Skeletal muscle satellite cell (primary cell): ENCODE measurements at regions not wholly inside any gene's neighbourhood (a gene's known extent, or its start where the extent isn't known, plus 50 kb on each side); places are given as distances from the start of the nearest gene placed in this dataset.

ENCODE experiments used
- H3K27me3 ChIP-seq: 2 replicates; pipeline ENCODE4 v1.7.0; 2013; ENCODE audit warnings: low read length; ENCODE audit not compliant: control insufficient read depth, insufficient read depth
- H3K36me3 ChIP-seq: 2 replicates; pipeline ENCODE4 v1.7.0; 2013; ENCODE audit warnings: mild to moderate bottlenecking, control low read depth, low read length; ENCODE audit not compliant: insufficient read depth
- H3K4me1 ChIP-seq: 2 replicates; pipeline ENCODE4 v1.7.0; 2013; ENCODE audit warnings: low read length; ENCODE audit not compliant: control insufficient read depth, insufficient read depth
- H3K4me2 ChIP-seq: 2 replicates; pipeline ENCODE4 v1.7.0; 2013; ENCODE audit warnings: mild to moderate bottlenecking, low read length
- H3K4me3 ChIP-seq: 2 replicates; pipeline ENCODE4 v1.7.0; 2013; ENCODE audit warnings: low read length
- H3K9ac ChIP-seq: 2 replicates; pipeline ENCODE4 v1.7.0; 2013; ENCODE audit warnings: mild to moderate bottlenecking, low read depth, low read length, moderate library complexity
- H3K9me3 ChIP-seq: replicated peaks from 2 replicates; pipeline ENCODE4 v1.7.0; 2013; ENCODE audit warnings: mild to moderate bottlenecking, control low read depth, low read length

DNA sequence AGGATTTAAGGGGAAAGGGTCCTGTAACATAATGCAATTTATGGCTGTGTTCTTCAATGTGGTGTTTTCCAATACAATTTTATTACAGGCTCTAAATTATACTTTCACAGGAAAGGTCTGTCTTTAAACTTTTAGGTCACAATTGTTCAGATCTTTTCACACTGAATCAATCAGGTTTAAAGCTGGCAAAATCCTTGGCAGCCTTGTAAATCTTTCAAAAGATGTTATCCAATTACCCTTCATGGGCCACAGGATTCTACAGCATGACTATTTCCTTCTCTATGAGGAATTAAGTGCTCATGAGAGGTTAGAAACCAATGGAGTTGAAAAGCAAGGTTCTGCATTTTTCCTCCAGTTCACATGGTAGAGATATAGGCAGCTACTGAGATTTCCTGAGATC is 211.5 kb upstream of the MIR17HG start:
- Histone ChIP-seq H3K36me3 (no peaks in the 10 kb centered on the region), H3K4me3 (no peak overlapping the region), H3K4me1 (no peaks in the 10 kb centered on the region), H3K9me3 (no peaks in the 10 kb centered on the region), H3K27me3 (peaks cover 4% of the 10 kb centered on the region), H3K4me2 (no peak overlapping the region), H3K9ac (no peak overlapping the region)

DNA sequence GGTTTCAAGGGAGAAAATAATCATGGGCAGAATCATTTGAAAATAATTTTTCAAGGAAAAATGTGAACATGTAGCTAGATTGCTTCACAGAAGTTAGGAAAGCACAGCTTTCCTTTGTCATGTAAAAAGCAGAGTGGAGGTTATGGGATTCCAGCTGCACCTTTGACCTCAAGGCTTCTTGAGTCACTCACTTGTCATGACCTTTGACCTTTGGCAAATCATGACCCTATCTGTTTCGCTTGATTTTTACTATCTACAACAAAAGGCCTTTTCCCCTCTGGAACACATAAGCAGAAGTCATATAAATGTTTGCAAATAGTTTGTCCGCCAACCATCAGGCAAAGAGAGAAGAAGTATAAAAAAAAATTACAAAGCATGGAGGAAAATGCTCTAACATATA is 210.7 kb upstream of the MIR17HG start:
- Histone ChIP-seq H3K9ac (no peak overlapping the region), H3K36me3 (no peaks in the 10 kb centered on the region), H3K27me3 (peaks cover 4% of the 10 kb centered on the region), H3K4me2 (no peak overlapping the region), H3K4me3 (no peak overlapping the region), H3K9me3 (no peaks in the 10 kb centered on the region), H3K4me1 (no peaks in the 10 kb centered on the region)

DNA sequence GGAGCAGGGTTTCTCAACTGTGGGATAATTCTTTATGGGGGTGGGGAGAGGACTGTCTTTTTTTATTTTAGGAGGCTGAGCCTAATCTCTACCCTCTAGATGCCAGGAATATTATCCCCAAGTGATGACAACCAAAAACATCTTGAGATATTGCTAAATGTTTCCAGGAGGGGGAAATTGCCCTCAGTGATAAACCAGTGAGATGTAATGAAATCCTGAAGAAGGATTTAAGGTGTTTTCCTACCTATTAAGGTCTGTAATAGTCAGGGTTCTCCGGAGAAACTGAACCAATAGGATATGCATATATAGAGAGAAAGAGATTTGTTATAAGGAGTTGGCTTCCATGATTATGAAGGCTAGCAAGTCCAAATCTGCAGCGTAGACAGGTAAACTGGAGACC is 208.3 kb upstream of the MIR17HG start:
- Histone ChIP-seq H3K4me1 (no peaks in the 10 kb centered on the region), H3K9me3 (no peaks in the 10 kb centered on the region), H3K9ac (no peak overlapping the region), H3K4me3 (no peak overlapping the region), H3K27me3 (peaks cover 4% of the 10 kb centered on the region), H3K36me3 (no peaks in the 10 kb centered on the region), H3K4me2 (no peak overlapping the region)

DNA sequence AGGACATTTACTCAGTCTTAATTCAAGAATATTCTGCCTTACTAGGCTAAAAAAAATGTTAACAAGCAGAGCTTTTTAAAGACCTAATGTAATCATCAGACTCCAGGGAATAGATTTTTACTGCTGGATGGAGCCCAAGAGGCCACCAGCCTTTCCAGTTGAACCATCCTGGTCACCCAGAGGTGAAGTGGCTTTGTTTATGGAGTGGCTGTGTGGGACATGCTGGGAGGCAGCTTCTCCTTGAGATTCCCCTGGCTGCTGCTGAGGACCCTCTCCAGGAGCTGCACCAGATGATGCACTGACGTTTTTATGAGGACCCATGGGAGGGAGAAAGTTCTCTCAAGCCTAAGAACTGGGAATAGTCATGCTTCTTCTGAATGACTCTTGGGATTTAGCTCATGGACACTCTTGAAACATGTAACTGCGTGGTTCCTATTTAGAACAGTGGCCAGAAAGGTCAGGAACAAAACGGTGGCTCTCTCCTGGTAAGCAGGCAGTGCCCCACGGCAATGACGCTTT is 205.9 kb upstream of the MIR17HG start:
- Histone ChIP-seq H3K27me3 (peaks cover 4% of the 10 kb centered on the region), H3K4me1 (no peaks in the 10 kb centered on the region), H3K9me3 (no peaks in the 10 kb centered on the region), H3K9ac (no peak overlapping the region), H3K4me2 (no peak overlapping the region), H3K36me3 (no peaks in the 10 kb centered on the region), H3K4me3 (no peak overlapping the region)

DNA sequence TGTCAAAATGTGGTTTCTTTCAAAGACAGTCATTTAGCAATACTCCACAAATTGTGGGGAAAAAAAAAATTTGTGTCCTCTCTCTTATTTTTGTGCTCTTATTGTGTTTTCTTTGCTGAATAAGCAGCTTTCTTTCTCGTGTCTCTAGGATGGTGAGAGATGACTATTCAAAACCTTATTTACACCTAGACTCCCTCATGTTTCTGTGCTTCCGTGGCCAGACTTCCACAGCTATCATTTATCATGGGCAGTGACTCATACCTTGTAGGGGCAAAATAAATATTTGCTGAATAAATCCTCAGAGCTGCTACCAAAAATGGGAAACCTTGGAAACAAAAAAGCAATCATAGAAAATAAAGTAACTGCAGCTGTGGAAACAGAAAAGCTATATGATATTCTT is 204.9 kb upstream of the MIR17HG start:
- no peaks in the 10 kb centered on the region for H3K9me3 ChIP-seq
- H3K4me1 ChIP-seq = no peaks in the 10 kb centered on the region
- no peak overlapping the region for H3K9ac ChIP-seq
- H3K4me3 ChIP-seq = no peak overlapping the region
- peaks cover 4% of the 10 kb centered on the region for H3K27me3 ChIP-seq
- H3K4me2 ChIP-seq = no peak overlapping the region
- H3K36me3 ChIP-seq = no peaks in the 10 kb centered on the region

DNA sequence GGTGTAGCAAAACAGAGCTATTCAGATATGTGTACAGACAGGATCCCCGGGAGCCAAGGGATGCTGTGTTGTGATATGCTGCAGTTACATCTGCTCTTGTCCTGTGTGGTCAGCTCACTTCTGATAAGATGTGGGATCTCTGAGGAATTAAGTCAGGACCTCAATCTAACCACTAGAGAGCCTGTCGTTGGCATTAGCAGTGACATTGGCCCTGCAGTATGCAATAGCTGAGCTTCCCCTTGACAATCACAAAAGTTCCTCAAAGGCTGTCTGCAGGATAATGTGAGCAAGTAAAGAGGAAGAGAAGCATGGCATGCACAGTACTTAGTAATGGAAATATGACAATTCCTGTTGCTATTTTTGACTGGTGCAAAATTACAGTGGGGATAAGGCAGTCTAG is 203.4 kb upstream of the MIR17HG start:
- Histone ChIP-seq H3K4me1 (no peaks in the 10 kb centered on the region), H3K9me3 (no peaks in the 10 kb centered on the region), H3K4me2 (no peak overlapping the region), H3K9ac (no peak overlapping the region), H3K27me3 (peaks cover 4% of the 10 kb centered on the region), H3K36me3 (no peaks in the 10 kb centered on the region), H3K4me3 (no peak overlapping the region)

DNA sequence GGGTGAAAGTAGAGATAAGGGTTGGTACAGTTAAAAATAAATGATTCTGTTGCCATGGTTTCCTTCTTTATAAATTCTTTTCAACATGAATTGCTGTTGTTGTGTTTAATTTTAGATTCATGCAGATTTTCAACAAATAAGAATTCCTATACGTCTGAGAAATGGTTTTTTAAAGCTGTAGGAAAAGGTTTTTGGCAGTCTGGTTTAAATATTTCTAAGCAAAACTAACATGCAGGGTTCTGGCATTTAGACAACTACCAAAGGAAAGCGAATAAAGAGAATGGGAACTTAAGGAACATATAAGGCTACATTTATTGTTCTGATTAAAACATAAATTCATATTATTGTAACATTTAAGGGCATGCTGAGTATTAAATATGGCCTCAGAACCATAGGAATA is 203.0 kb upstream of the MIR17HG start:
- Histone ChIP-seq H3K4me2 (no peak overlapping the region), H3K4me1 (no peaks in the 10 kb centered on the region), H3K27me3 (peaks cover 3% of the 10 kb centered on the region), H3K9me3 (no peaks in the 10 kb centered on the region), H3K9ac (no peak overlapping the region), H3K36me3 (no peaks in the 10 kb centered on the region), H3K4me3 (no peak overlapping the region)

DNA sequence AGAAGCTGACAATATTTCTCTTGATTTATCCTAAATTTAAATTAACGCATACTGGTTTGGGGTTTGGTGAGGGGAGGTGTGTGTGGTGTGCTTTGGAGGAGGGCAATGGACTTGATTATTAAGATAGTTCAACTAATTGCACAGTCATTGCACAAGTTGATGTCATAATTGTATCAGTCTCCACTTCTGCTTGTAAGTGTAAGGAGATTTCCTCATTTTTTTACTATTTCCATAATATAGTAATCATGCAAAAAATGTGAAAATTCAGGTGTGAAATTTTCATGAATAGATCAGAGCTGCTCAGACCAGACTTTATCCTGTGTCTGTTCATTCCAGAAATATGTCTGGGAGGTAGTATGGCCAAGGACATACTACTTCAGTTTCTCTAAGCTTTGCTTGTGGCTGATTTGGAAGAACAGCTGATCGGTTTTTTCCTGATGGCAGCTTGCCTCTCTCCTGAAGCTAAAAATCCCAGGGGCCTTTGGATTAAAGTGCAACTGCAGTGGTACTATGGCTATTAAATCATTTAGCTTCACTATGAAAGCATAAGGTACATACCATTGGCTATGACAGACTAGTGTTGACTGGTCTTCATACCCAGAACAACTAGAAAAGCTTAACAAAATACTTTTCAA is 201.8 kb upstream of the MIR17HG start:
- Histone ChIP-seq H3K4me2 (no peak overlapping the region), H3K36me3 (no peaks in the 10 kb centered on the region), H3K9ac (no peak overlapping the region), H3K4me1 (no peaks in the 10 kb centered on the region), H3K27me3 (no peaks in the 10 kb centered on the region), H3K4me3 (no peak overlapping the region), H3K9me3 (no peaks in the 10 kb centered on the region)

DNA sequence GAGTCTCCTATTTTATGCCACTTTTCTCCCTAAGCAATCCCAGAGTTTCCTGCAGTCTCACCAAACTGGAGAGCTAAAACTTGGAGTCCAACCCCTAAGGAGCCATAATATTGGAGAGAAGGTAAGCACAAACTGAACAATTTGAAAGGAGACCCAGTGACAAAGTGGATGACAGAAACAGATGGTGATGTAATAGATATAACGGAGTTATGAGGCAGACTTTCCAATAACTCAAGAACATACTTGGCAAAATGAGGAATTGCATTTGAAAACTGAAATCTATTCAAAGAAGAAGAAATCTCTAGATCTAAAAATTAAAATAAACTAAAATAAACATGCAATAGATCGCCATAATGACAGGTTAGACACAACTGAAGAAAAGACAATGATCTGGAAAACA is 200.9 kb upstream of the MIR17HG start:
- Histone ChIP-seq H3K4me2 (no peak overlapping the region), H3K4me3 (no peak overlapping the region), H3K9ac (no peak overlapping the region), H3K36me3 (no peaks in the 10 kb centered on the region), H3K9me3 (no peaks in the 10 kb centered on the region), H3K4me1 (no peaks in the 10 kb centered on the region), H3K27me3 (no peaks in the 10 kb centered on the region)

DNA sequence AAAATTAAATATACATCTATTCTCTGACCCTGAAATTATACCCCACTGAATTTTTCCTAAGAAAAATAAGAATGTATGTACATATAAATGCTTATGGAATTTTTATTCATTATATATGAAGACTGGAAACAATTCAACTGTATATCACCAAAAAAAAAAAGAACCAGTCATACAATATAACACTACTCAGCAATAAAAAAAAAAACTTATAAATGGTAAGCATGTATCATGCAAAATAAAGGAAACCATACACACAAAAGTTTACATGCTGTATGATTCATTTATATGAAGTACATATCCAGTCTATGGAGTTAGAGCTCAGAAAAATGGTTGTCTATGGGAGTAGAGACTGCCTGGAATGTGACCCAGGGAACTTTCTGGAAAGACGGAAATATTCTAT is 199.4 kb upstream of the MIR17HG start:
- Histone ChIP-seq H3K9ac (no peak overlapping the region), H3K4me2 (no peak overlapping the region), H3K36me3 (no peaks in the 10 kb centered on the region), H3K9me3 (no peaks in the 10 kb centered on the region), H3K4me1 (no peaks in the 10 kb centered on the region), H3K4me3 (no peak overlapping the region), H3K27me3 (no peaks in the 10 kb centered on the region)

DNA sequence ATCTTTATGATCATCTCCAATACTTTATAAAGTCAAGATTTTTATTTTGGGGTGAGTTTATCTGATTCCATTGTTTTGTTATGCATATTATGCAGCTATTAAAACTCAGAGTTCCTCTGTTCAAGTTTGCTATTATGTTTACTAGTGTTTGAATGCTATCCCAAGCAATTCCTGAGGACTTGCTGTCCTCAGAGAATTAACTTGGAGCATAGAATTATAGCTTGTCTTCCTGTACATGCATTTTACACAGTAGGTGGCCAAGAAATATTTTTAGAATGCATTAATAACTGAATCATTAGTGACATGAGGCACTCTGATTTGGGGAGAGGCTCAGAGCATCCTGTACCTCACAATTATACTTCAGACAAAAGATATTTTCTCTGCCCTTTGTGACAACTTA is 195.6 kb upstream of the MIR17HG start:
- Histone ChIP-seq H3K36me3 (no peaks in the 10 kb centered on the region), H3K9ac (no peak overlapping the region), H3K4me1 (no peaks in the 10 kb centered on the region), H3K4me2 (no peak overlapping the region), H3K9me3 (no peaks in the 10 kb centered on the region), H3K27me3 (no peaks in the 10 kb centered on the region), H3K4me3 (no peak overlapping the region)

DNA sequence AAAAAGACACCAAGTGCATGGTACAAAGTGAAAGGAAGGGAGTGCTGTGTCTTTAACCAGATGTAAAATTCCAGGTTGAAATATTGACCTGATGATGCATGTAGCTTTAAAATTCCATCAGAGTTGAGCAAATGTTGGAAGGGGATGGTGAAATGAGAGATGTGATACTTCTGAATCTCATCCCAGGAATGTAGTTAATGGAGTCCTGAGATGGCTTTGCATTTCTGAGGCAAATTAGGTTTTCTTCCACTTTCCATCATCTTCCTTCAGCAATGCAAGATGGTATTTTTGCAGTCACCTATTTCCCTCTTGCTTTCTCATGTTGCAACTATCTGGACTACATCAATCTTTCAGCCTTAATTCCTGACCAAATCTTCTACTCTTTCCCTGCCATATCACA is 194.1 kb upstream of the MIR17HG start:
- Histone ChIP-seq H3K4me1 (no peaks in the 10 kb centered on the region), H3K36me3 (no peaks in the 10 kb centered on the region), H3K9me3 (no peaks in the 10 kb centered on the region), H3K27me3 (no peaks in the 10 kb centered on the region), H3K4me3 (no peak overlapping the region), H3K4me2 (no peak overlapping the region), H3K9ac (no peak overlapping the region)
